ENCODE measurements at regions not wholly inside any gene's neighbourhood (a gene's known extent, or its start where the extent isn't known, plus 50 kb on each side); places are given as distances from the start of the nearest gene placed in this dataset.

DNA sequence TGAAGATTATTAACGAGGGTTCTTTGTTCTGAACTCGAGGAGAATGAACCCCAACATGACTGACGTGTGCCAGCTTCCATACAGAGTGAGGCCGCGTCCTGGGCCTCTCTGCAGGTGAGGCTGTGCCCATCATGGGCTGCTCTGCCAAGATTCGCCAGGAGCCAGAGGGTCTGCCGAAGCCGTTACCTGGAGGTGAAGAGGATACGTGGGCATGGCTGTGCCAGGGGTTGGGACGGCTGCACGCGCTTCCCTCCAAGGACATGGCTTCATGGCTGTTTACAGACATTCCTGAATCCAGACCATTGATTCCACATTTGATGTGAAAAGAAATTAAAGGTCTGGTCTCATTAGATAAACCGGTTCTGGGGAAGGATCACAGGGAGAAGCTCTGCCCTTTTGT lies 211.4 kb upstream of the SALL3 start:
- TF ChIP-seq ZNF274 (CRISPR knock-in tag; IDR thresholded peaks at IDR 0.05) (no peak), ZNF124 (CRISPR knock-in tag; IDR thresholded peaks at IDR 0.05) (no peak), ZBTB7A (CRISPR knock-in tag; IDR thresholded peaks at IDR 0.05) (no peak), CTCF (CRISPR knock-in tag; IDR thresholded peaks at IDR 0.05) (no peak), ZNF501 (CRISPR knock-in tag; IDR thresholded peaks at IDR 0.05) (no peak)
- TF ChIP-seq, protein P1, sequence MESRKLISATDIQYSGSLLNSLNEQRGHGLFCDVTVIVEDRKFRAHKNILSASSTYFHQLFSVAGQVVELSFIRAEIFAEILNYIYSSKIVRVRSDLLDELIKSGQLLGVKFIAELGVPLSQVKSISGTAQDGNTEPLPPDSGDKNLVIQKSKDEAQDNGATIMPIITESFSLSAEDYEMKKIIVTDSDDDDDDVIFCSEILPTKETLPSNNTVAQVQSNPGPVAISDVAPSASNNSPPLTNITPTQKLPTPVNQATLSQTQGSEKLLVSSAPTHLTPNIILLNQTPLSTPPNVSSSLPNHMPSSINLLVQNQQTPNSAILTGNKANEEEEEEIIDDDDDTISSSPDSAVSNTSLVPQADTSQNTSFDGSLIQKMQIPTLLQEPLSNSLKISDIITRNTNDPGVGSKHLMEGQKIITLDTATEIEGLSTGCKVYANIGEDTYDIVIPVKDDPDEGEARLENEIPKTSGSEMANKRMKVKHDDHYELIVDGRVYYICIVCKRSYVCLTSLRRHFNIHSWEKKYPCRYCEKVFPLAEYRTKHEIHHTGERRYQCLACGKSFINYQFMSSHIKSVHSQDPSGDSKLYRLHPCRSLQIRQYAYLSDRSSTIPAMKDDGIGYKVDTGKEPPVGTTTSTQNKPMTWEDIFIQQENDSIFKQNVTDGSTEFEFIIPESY (CRISPR knock-in tag; IDR thresholded peaks at IDR 0.05), result no peak

Data from HepG2 (cell line).